ENCODE measurements at regions not wholly inside any gene's neighbourhood (a gene's known extent, or its start where the extent isn't known, plus 50 kb on each side); places are given as distances from the start of the nearest gene placed in this dataset.

DNA sequence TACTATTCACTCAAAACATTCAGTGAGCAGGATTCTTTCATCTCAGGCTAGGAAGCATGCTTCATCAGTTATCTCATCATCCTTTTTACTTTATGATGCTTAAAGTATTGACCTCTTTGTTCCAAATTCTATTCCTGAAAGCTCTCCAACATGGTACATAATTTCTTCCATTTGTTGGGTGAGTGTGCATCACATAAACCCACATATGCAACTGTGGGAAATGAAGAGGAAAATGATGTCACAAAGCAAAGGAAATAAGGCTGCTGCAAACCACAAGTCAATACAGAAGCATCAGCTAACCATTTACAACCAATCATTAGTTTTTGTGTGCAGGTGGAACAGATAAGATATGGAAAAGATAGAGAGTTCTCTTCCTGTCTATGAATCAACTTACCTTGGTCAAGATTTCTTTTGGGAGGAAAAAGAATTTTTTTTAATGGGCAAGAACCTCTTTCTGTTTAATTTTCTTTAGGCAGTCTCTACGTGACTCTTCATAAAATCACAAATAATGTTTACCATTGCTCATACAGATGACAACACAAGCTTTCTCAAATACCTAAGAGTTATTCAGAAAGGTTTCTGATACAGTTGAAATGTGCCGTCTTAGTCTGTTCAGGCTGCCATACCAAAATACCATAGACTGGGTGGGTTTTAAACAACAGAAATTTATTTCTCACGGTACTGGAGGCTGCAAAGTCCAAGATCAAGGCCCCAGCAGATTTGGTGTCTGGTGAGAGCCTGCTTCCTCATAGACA is 259.9 kb downstream of the ADGRG6 start:
- no peak for TF ChIP-seq CTCF (IDR thresholded peaks at IDR 0.05)
- TF ChIP-seq POLR2A (IDR thresholded peaks at IDR 0.05), result no peak
- TF ChIP-seq POLR2AphosphoS5 (IDR thresholded peaks at IDR 0.05), result no peak
- no peak for TF ChIP-seq EP300 (IDR thresholded peaks at IDR 0.05)
